ENCODE measurements at regions not wholly inside any gene's neighbourhood (a gene's known extent, or its start where the extent isn't known, plus 50 kb on each side); places are given as distances from the start of the nearest gene placed in this dataset.

DNA sequence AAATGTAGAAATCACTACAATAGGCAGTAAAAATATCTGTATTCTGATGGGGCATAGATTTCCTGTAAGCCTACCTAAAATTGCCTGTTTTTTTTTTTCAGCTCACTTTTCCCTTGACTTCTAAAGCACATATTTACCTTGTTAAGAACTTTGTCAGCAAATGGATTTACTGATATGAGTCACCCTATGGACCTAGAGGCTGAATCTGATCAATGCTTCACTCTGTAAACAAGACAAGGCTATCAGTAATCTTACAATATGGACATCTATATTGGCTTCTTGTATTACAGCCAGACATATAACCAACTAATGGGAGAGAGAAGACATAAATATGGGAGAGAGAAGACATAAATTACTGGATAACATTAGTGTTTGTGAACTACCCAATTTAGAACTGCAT is 792.7 kb upstream of the CHD1 start:
- TF ChIP-seq, protein P1, sequence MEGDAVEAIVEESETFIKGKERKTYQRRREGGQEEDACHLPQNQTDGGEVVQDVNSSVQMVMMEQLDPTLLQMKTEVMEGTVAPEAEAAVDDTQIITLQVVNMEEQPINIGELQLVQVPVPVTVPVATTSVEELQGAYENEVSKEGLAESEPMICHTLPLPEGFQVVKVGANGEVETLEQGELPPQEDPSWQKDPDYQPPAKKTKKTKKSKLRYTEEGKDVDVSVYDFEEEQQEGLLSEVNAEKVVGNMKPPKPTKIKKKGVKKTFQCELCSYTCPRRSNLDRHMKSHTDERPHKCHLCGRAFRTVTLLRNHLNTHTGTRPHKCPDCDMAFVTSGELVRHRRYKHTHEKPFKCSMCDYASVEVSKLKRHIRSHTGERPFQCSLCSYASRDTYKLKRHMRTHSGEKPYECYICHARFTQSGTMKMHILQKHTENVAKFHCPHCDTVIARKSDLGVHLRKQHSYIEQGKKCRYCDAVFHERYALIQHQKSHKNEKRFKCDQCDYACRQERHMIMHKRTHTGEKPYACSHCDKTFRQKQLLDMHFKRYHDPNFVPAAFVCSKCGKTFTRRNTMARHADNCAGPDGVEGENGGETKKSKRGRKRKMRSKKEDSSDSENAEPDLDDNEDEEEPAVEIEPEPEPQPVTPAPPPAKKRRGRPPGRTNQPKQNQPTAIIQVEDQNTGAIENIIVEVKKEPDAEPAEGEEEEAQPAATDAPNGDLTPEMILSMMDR (conservative IDR thresholded peaks at IDR 0.05; ENCODE audit: low read length): no peak
- TF ChIP-seq EZH2phosphoT487 (IDR thresholded peaks at IDR 0.05; ENCODE audit: borderline replicate concordance, low read depth, low read length): no peak
